Mesendoderm (in vitro differentiated cells): ENCODE measurements at regions not wholly inside any gene's neighbourhood (a gene's known extent, or its start where the extent isn't known, plus 50 kb on each side); places are given as distances from the start of the nearest gene placed in this dataset.
"Not testable (repeated sequence)": the region's sequence is repeated elsewhere in the genome, so short reads cannot be mapped to it uniquely, and the experiment has no call there.

Experiments used
- DNase-seq: peaks from one replicate; pipeline ENCODE4 v3.0.0; 2013
- H2AK5ac ChIP-seq: 2 replicates; pipeline ENCODE4 v1.6.1; 2013; ENCODE audit warnings: low read length, inconsistent platforms
- H2BK120ac ChIP-seq: 2 replicates; pipeline ENCODE4 v1.6.1; 2013; ENCODE audit warnings: low read depth, mild to moderate bottlenecking, low read length, moderate library complexity, mixed read lengths
- H2BK15ac ChIP-seq: replicated peaks from 2 replicates; pipeline ENCODE4 v1.6.1; 2013; ENCODE audit warnings: low read depth, mild to moderate bottlenecking, moderate library complexity
- H2BK5ac ChIP-seq: 2 replicates; pipeline ENCODE4 v1.6.1; 2013; ENCODE audit warnings: low read length, inconsistent platforms
- H3K18ac ChIP-seq: 2 replicates; pipeline ENCODE4 v1.6.1; 2013; ENCODE audit warnings: mild to moderate bottlenecking, low read length, mixed read lengths
- H3K23ac ChIP-seq: one replicate; pipeline ENCODE4 v1.6.1; 2013; ENCODE audit warnings: low read length
- H3K27ac ChIP-seq: 2 replicates; pipeline ENCODE4 v1.5.1; 2013; ENCODE audit warnings: low read depth, mild to moderate bottlenecking, inconsistent platforms, low read length, moderate library complexity
- H3K27me3 ChIP-seq: 2 replicates; pipeline ENCODE4 v1.6.1; 2013; ENCODE audit warnings: low read length, control low read depth, mild to moderate bottlenecking, inconsistent platforms; ENCODE audit not compliant: insufficient read depth, poor library complexity
- H3K36me3 ChIP-seq: 2 replicates; pipeline ENCODE4 v1.6.1; 2013; ENCODE audit warnings: low read length, inconsistent platforms; ENCODE audit not compliant: control insufficient read depth, insufficient read depth
- H3K4ac ChIP-seq: one replicate; pipeline ENCODE4 v1.6.1; 2013; ENCODE audit warnings: low read depth, mild to moderate bottlenecking, low read length, moderate library complexity
- H3K4me1 ChIP-seq: 2 replicates; pipeline ENCODE4 v1.6.1; 2013; ENCODE audit warnings: low read depth, low read length, inconsistent platforms; ENCODE audit not compliant: control insufficient read depth
- H3K4me2 ChIP-seq: 2 replicates; pipeline ENCODE4 v1.6.1; 2013; ENCODE audit warnings: low read length
- H3K4me3 ChIP-seq: 2 replicates; pipeline ENCODE4 v1.5.1; 2013; ENCODE audit warnings: mild to moderate bottlenecking, low read length
- H3K56ac ChIP-seq: one replicate; pipeline ENCODE4 v1.6.1; 2013; ENCODE audit warnings: low read length
- H3K79me1 ChIP-seq: 2 replicates; pipeline ENCODE4 v1.6.1; 2013; ENCODE audit warnings: low read length, inconsistent platforms
- H3K79me2 ChIP-seq: 2 replicates; pipeline ENCODE4 v1.6.1; 2013; ENCODE audit warnings: mild to moderate bottlenecking, low read length; ENCODE audit not compliant: control insufficient read depth, insufficient read depth
- H3K9ac ChIP-seq: 2 replicates; pipeline ENCODE4 v1.6.1; 2013; ENCODE audit warnings: low read length, inconsistent platforms
- H4K5ac ChIP-seq: one replicate; pipeline ENCODE4 v1.6.1; 2013; ENCODE audit warnings: low read length
- H4K8ac ChIP-seq: one replicate; pipeline ENCODE4 v1.6.1; 2013; ENCODE audit warnings: low read depth, mild to moderate bottlenecking, control low read depth, low read length, moderate library complexity
- WGBS: extraction: QIAGEN DNeasy Blood & Tissue Kit; methylation state at CpG from one replicate; pipeline ENCODE4 v1.1.7; 2013; ENCODE audit warnings: low lambda C conversion rate, missing lambda C conversion rate; ENCODE audit not compliant: insufficient coverage; ENCODE audit errors: extremely low coverage; 5-methylcytosine and 5-hydroxymethylcytosine counted together

DNA sequence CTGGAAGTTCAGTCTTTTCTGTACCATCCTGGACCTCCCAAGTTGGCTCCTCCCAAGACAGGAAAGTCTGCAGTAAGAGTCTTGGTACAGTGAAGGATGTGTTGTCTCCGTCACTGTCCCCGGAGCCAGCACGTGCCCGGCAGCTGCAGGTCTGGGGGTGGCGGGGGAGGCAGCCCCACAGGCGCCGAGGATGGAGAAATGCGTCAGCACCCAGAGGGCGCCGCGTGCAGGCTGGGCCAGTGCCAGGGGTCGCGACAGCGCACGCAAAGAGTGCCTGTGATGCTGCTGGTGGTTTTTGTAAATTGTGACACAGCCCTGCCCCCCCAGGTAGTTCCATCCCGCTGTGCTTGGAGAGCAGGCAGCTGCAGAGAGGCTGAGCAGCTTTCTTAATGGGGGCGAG, 1200.5 kb downstream of the BRD1 start:
- Histone ChIP-seq H3K27me3 (no peaks in the 10 kb centered on the region), H3K36me3 (no peaks in the 10 kb centered on the region)

DNA sequence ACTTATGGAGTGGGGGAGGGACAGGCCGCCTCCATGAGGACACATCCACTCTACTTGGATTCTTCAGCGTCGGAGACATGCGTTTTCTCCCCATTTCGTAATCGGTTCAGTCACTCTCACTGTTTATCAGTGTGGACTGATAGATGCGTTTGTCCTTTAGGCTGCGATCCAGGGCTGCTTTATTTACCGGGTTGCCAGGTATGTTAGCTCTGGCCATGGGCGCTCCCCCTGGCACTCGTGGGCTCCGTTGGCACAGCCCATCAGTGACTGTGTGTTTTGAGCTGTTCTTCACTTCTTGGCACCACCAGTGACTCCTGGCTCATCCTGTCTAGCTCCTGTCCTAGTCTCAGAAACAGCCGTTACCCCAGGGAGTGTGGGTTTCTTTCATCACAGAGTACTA, 1203.3 kb downstream of the BRD1 start:
- H3K18ac ChIP-seq = no peak overlapping the region
- H2BK120ac ChIP-seq = no peak overlapping the region
- no peak overlapping the region for H3K4ac ChIP-seq
- no peaks in the 10 kb centered on the region for H3K36me3 ChIP-seq
- no peak overlapping the region for H4K8ac ChIP-seq
- peaks cover 5% of the 10 kb centered on the region for H3K79me1 ChIP-seq
- H2AK5ac ChIP-seq = no peak overlapping the region
- no peak overlapping the region for H4K5ac ChIP-seq
- H3K4me1 ChIP-seq = no peaks in the 10 kb centered on the region
- no peak overlapping the region for H3K9ac ChIP-seq
- H3K56ac ChIP-seq = no peak overlapping the region
- H3K79me2 ChIP-seq = no peaks in the 10 kb centered on the region
- H3K4me3 ChIP-seq = no peak overlapping the region
- WGBS = no CpG with 5 or more reads among the region's 13 CpGs
- no peaks in the 10 kb centered on the region for H3K27me3 ChIP-seq
- H3K4me2 ChIP-seq = no peak overlapping the region
- no peak overlapping the region for H2BK5ac ChIP-seq
- no peak overlapping the region for H3K27ac ChIP-seq
- H2BK15ac ChIP-seq = no peak overlapping the region
- no peak overlapping the region for H3K23ac ChIP-seq
- no peak for DNase-seq

More for the DNA sequence above, 1200.5 kb downstream of the BRD1 start:
- Histone ChIP-seq H3K27ac (no peak overlapping the region), H2BK15ac (no peak overlapping the region), H3K4me3 (no peak overlapping the region), H3K79me1 (peaks cover 5% of the 10 kb centered on the region), H3K79me2 (no peaks in the 10 kb centered on the region), H2BK5ac (no peak overlapping the region), H3K4me1 (no peaks in the 10 kb centered on the region), H3K9ac (no peak overlapping the region), H3K18ac (no peak overlapping the region), H3K56ac (no peak overlapping the region), H2BK120ac (no peak overlapping the region), H2AK5ac (no peak overlapping the region), H4K5ac (no peak overlapping the region), H3K4me2 (no peak overlapping the region), H3K4ac (no peak overlapping the region), H3K23ac (no peak overlapping the region), H4K8ac (no peak overlapping the region)
- no CpG with 5 or more reads among the region's 17 CpGs for WGBS
- DNase-seq = no peak

DNA sequence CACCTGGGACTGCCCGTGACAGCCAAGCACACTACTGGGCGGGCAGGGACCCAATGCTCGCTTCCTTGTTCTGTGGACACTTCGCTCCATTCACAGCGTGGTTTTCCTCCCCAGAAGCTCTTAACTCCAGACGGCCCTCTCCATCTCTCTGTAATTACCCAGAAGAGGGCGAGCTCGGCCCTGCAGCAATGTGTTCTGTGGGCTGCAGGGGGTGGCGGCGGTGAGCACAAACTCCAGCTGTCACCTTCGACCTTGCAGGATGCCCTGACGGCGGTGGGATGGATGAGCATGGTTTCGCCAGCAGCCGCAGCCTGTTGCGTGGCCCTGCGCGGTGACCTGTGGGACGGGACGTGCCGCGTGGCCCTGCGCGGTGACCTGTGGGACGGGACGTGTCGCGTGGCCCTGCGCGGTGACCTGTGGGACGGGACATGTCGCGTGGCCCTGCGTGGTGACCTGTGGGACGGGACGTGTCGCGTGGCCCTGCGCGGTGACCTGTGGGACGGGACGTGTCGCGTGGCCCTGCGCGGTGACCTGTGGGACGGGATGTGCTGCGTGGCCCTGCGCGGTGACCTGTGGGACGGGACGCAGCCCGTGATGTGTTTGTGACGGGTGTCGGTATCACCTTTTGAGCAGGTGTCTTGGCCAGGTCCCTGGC, 1204.7 kb downstream of the BRD1 start:
- no peaks in the 10 kb centered on the region for H3K4me1 ChIP-seq
- H3K23ac ChIP-seq = no peak overlapping the region
- H3K4me3 ChIP-seq = no peak overlapping the region
- H4K8ac ChIP-seq = no peak overlapping the region
- no peak overlapping the region for H2AK5ac ChIP-seq
- no peaks in the 10 kb centered on the region for H3K27me3 ChIP-seq
- H3K4me2 ChIP-seq = no peak overlapping the region
- no peak overlapping the region for H2BK15ac ChIP-seq
- no peak overlapping the region for H3K9ac ChIP-seq
- H3K79me2 ChIP-seq = no peaks in the 10 kb centered on the region
- no peaks in the 10 kb centered on the region for H3K36me3 ChIP-seq
- no peak overlapping the region for H3K56ac ChIP-seq
- no peak overlapping the region for H2BK5ac ChIP-seq
- DNase-seq = no peak
- H3K18ac ChIP-seq = no peak overlapping the region
- H3K79me1 ChIP-seq = peaks cover 5% of the 10 kb centered on the region
- no peak overlapping the region for H3K4ac ChIP-seq
- no peak overlapping the region for H3K27ac ChIP-seq
- H2BK120ac ChIP-seq = no peak overlapping the region
- H4K5ac ChIP-seq = no peak overlapping the region
- WGBS = no CpG with 5 or more reads among the region's 55 CpGs

DNA sequence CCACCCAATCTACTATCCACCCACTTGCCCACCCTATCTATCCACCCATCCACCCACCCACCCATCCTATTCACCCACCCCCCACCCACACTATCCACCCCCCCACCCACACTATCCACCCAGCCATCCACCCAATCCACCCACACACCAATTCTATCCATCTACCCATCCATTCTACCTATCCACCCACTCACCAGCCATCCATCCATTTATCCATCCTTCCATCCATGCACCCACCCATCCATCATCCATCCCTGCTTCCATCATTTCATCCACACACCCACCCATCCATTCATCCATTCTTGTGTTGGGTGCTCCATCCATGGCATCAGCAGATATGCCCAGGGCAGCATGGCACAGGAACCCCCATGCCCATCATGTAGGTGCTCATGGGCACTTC, 1206.6 kb downstream of the BRD1 start:
- Histone ChIP-seq H2AK5ac (no peak overlapping the region), H3K79me1 (peaks cover 2% of the 10 kb centered on the region), H3K4ac (no peak overlapping the region), H3K9ac (no peak overlapping the region), H3K36me3 (no peaks in the 10 kb centered on the region), H3K27ac (no peak overlapping the region), H2BK15ac (no peak overlapping the region), H3K27me3 (no peaks in the 10 kb centered on the region), H3K56ac (no peak overlapping the region), H3K23ac (no peak overlapping the region), H4K5ac (no peak overlapping the region), H4K8ac (no peak overlapping the region), H3K79me2 (no peaks in the 10 kb centered on the region), H2BK5ac (no peak overlapping the region), H2BK120ac (no peak overlapping the region), H3K4me2 (no peak overlapping the region), H3K4me3 (no peak overlapping the region), H3K4me1 (no peaks in the 10 kb centered on the region), H3K18ac (no peak overlapping the region)
- no peak for DNase-seq

DNA sequence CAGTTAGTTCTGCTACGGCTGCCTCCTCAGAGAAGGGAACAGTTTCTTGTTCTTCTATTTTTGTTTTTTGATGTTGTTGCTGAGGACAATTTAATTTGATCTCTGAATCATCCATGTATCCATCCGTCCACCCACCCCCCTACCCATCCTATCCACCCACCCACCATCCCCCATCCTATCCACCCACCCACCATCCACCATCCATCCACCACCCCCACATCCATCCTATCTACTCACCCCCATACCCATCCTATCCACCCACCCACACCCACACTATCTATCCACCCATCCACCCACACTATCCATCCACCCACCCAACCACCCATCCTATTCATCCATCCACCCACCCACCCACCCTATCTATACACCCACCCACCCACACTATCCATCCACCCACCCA, 1207.2 kb downstream of the BRD1 start:
- not testable (repeated sequence) for H2BK5ac ChIP-seq, H4K5ac ChIP-seq, H3K23ac ChIP-seq, DNase-seq, H3K56ac ChIP-seq, H3K4me3 ChIP-seq, H3K4me2 ChIP-seq, H3K36me3 ChIP-seq, H2AK5ac ChIP-seq, H3K4me1 ChIP-seq, H3K79me1 ChIP-seq, H3K9ac ChIP-seq, H3K27ac ChIP-seq, H4K8ac ChIP-seq, H3K27me3 ChIP-seq, H3K4ac ChIP-seq, H3K79me2 ChIP-seq, H3K18ac ChIP-seq, H2BK120ac ChIP-seq, H2BK15ac ChIP-seq
- WGBS = no CpG with 5 or more reads among the region's 2 CpGs

DNA sequence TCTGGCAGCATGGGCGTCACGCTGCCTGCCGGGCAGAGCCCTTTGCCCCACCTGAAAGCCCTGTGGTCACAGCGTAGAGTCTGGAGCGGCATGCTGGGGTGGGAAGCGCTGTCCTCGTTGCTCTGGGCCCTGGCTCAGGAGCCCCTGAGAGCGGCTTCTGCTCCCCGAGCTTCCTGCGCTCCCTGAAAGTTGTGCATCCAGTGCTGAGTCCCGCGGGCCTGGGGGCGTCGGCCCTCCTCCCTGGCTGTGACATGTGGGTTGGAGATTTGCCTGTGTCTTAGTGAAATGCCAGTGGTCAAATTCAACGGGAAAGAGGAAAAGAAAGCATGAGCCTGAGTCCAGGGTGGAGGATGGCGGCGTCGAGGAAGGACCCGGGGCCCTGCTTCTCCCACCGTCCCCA, 1208.0 kb downstream of the BRD1 start:
- Histone ChIP-seq H3K36me3 (no peaks in the 10 kb centered on the region), H3K4ac (no peak overlapping the region), H2BK5ac (no peak overlapping the region), H3K79me2 (no peaks in the 10 kb centered on the region), H3K27me3 (no peaks in the 10 kb centered on the region), H2AK5ac (no peak overlapping the region), H3K56ac (no peak overlapping the region), H4K8ac (no peak overlapping the region), H3K4me1 (no peaks in the 10 kb centered on the region), H3K27ac (no peak overlapping the region), H3K23ac (no peak overlapping the region), H3K18ac (no peak overlapping the region), H3K4me2 (no peak overlapping the region), H2BK15ac (no peak overlapping the region), H3K79me1 (no peaks in the 10 kb centered on the region), H3K4me3 (no peak overlapping the region), H2BK120ac (no peak overlapping the region), H3K9ac (no peak overlapping the region), H4K5ac (no peak overlapping the region)
- no CpG with 5 or more reads among the region's 20 CpGs for WGBS
- no peak for DNase-seq
